HepG2 (cell line): ENCODE measurements at regions not wholly inside any gene's neighbourhood (a gene's known extent, or its start where the extent isn't known, plus 50 kb on each side); places are given as distances from the start of the nearest gene placed in this dataset.

ENCODE experiments used
- ATAC-seq: fragments of 200-7000 bp; cut with Tn5 transposase; 3 replicates; pipeline ENCODE4 v1.9.1; 2020; ENCODE audit warnings: mild to moderate bottlenecking, moderate library complexity
- BruUV-seq: library from RNA; stranded (reverse); fragments of 400-500 nt; replicated peaks from 2 replicates; lab custom pipeline; 2021; lab: Mats Ljungman, UMichigan
- CTCF ChIA-PET: fragments of 300-600 bp; formaldehyde crosslinking; extraction: SDS; loops from one replicate; lab custom pipeline; 2021; ENCODE audit warnings: low total read pairs, inconsistent platforms, low intra/inter-chr PET ratio; lab: Yijun Ruan, JAX
- POLR2A ChIA-PET: fragments of 350-600 bp; sonication (Branson Sonifier 250); formaldehyde crosslinking; loops from one replicate; lab custom pipeline; 2020; ENCODE audit warnings: antibody characterized with exemption, inconsistent platforms; lab: Yijun Ruan, JAX
- DNase-seq: peaks from one replicate; pipeline ENCODE4 v3.0.0-alpha.2; 2015; ENCODE audit warnings: low spot score
- FAIRE-seq: peaks from 3 replicates; lab custom pipeline; 2011; peaks lifted over from hg19 to GRCh38; lab: Jason Lieb, UNC
- H2AFZ ChIP-seq: one replicate; pipeline ENCODE4 v1.6.1; 2011; ENCODE audit warnings: low read length, inconsistent platforms
- H3K27ac ChIP-seq: fragments of 300-600 bp; 3 replicates; pipeline ENCODE4 v1.8.0; 2011; ENCODE audit warnings: mixed run types, mild to moderate bottlenecking, mixed read lengths, low read length, inconsistent platforms; ENCODE audit not compliant: insufficient read depth; ENCODE audit errors: extremely low read length
- H3K27me3 ChIP-seq, 2 experiments: fragments of 200-600 bp in 1 of 2; 2 replicates in 1 of 2; 3 replicates in 1 of 2; pipeline versions ENCODE4 v1.6.0 to v1.8.0; 2011; ENCODE audit warnings: low read length in 2 of 2, mild to moderate bottlenecking in 2 of 2, moderate library complexity in 2 of 2, inconsistent platforms in 1 of 2; ENCODE audit not compliant: insufficient read depth in 2 of 2, control insufficient read depth in 1 of 2
- H3K36me3 ChIP-seq, 2 experiments: fragments of 200-600 bp in 1 of 2; replicated peaks in 1 of 2; 2 replicates in 1 of 2; 3 replicates in 1 of 2; pipeline versions ENCODE4 v1.5.1 to v1.8.0; 2011; ENCODE audit warnings: low read length in 2 of 2, inconsistent platforms in 1 of 2; ENCODE audit not compliant: insufficient read depth in 2 of 2, control insufficient read depth in 1 of 2
- H3K4me1 ChIP-seq: 2 replicates; pipeline ENCODE4 v1.5.1; 2012; ENCODE audit warnings: low read length, inconsistent platforms; ENCODE audit not compliant: insufficient read depth
- H3K4me2 ChIP-seq: 2 replicates; pipeline ENCODE4 v1.6.0; 2011; ENCODE audit warnings: low read depth, low read length, inconsistent platforms
- H3K4me3 ChIP-seq, 3 experiments: fragments of 200-600 bp in 1 of 3; sonication (generic), shearing (Covaris generic) in 1 of 3; replicated peaks in 1 of 3; 2 replicates each; pipeline ENCODE4 v1.5.1; 2011 to 2016; ENCODE audit warnings: low read length in 3 of 3, inconsistent platforms in 2 of 3, low read depth in 2 of 3, mild to moderate bottlenecking in 2 of 3, control low read depth in 1 of 3, mixed read lengths in 1 of 3; ENCODE audit not compliant: insufficient read depth in 1 of 3
- H3K79me2 ChIP-seq: one replicate; pipeline ENCODE4 v1.6.1; 2011; ENCODE audit warnings: low read length, inconsistent platforms; ENCODE audit not compliant: insufficient read depth
- H3K9ac ChIP-seq: 2 replicates; pipeline ENCODE4 v1.6.0; 2011; ENCODE audit warnings: mild to moderate bottlenecking, low read depth, low read length, inconsistent platforms; ENCODE audit not compliant: insufficient read depth
- H3K9me3 ChIP-seq: 2 replicates; pipeline ENCODE4 v1.5.1; 2012; ENCODE audit warnings: mild to moderate bottlenecking, low read length
- H4K20me1 ChIP-seq: 2 replicates; pipeline ENCODE4 v1.6.0; 2011; ENCODE audit warnings: inconsistent platforms, mild to moderate bottlenecking, low read length, moderate library complexity; ENCODE audit not compliant: insufficient read depth
- HINFP ChIP-seq: sonication (generic); formaldehyde crosslinking; IDR thresholded peaks from 2 replicates; pipeline ENCODE4 v1.4.0; 2020; ENCODE audit warnings: low read depth, mild to moderate bottlenecking, missing genetic modification reagents
- KLF11 ChIP-seq: IDR thresholded peaks from 2 replicates; pipeline ENCODE4 v1.6.1; 2016; ENCODE audit warnings: missing compliant biosample characterization
- NFIB ChIP-seq: sonication (generic); formaldehyde crosslinking; IDR thresholded peaks from 2 replicates; pipeline ENCODE4 v1.9.0; 2021; ENCODE audit warnings: missing genetic modification reagents, mild to moderate bottlenecking, borderline replicate concordance
- PHF8 ChIP-seq: sonication (generic); formaldehyde crosslinking; IDR thresholded peaks from 2 replicates; pipeline ENCODE4 v1.5.0; 2020; ENCODE audit warnings: missing genetic modification reagents
- ZBTB33 ChIP-seq: sonication (generic); formaldehyde crosslinking; IDR thresholded peaks from 2 replicates; pipeline ENCODE4 v1.4.0; 2020; ENCODE audit warnings: missing genetic modification reagents
- ZNF235 ChIP-seq: sonication (generic); formaldehyde crosslinking; IDR thresholded peaks from 2 replicates; pipeline ENCODE4 v1.8.1; 2023; ENCODE audit warnings: mild to moderate bottlenecking, missing genetic modification reagents, borderline replicate concordance
- ZNF281 ChIP-seq: sonication (generic); formaldehyde crosslinking; IDR thresholded peaks from 2 replicates; pipeline ENCODE4 v1.4.0; 2020; ENCODE audit warnings: missing genetic modification reagents, borderline replicate concordance
- ZNF446 ChIP-seq: sonication (generic); formaldehyde crosslinking; IDR thresholded peaks from 2 replicates; pipeline ENCODE4 v1.5.0; 2020; ENCODE audit warnings: mild to moderate bottlenecking, missing genetic modification reagents
- ZNF614 ChIP-seq: IDR thresholded peaks from 2 replicates; pipeline ENCODE4 v1.6.1; 2018; ENCODE audit warnings: missing biosample characterization, missing genetic modification reagents, inconsistent platforms, borderline replicate concordance
- ZNF720 ChIP-seq: sonication (generic); formaldehyde crosslinking; IDR thresholded peaks from 2 replicates; pipeline ENCODE4 v1.4.0; 2020; ENCODE audit warnings: missing genetic modification reagents
- ZNF839 ChIP-seq: sonication (generic); formaldehyde crosslinking; IDR thresholded peaks from 2 replicates; pipeline ENCODE4 v1.4.0; 2020; ENCODE audit warnings: missing genetic modification reagents, mild to moderate bottlenecking, borderline replicate concordance
- ZSCAN30 ChIP-seq: sonication (generic); formaldehyde crosslinking; IDR thresholded peaks from 2 replicates; pipeline ENCODE4 v1.5.0; 2020; ENCODE audit warnings: mild to moderate bottlenecking, missing genetic modification reagents
- WGBS: methylation state at CpG from one replicate; pipeline ENCODE4 v1.1.6; 2017; ENCODE audit warnings: low lambda C conversion rate; 5-methylcytosine and 5-hydroxymethylcytosine counted together
- in situ Hi-C: cut with HindIII; loops from 2 replicates; pipeline ENCODE4 v1.10.0; 2017; ENCODE audit warnings: low pct_unique_long_range_greater_than_20kb; ENCODE audit not compliant: extremely low pct_ligation_motif_present
- intact Hi-C: fragments of 100-400 bp; cut with micrococcal nuclease; formaldehyde crosslinking; loops from one replicate; pipeline ENCODE4 v1.10.0; 2022; ENCODE audit not compliant: unreplicated experiment

- DNase-seq: no peak
- Histone ChIP-seq H3K4me1 (no peaks in the 10 kb centered on the region), H3K27me3 (no peaks in the 10 kb centered on the region), H2AFZ (no peak overlapping the region), H3K9me3 (peaks cover 16% of the 10 kb centered on the region), H3K36me3 (no peaks in the 10 kb centered on the region), H3K4me2 (no peak overlapping the region), H4K20me1 (no peaks in the 10 kb centered on the region), H3K27ac (no peak overlapping the region), H3K9ac (no peak overlapping the region), H3K79me2 (no peaks in the 10 kb centered on the region), H3K4me3 (no peak overlapping the region)
- WGBS: 0% methylated on average over 2 of the region's 2 CpGs
- in situ Hi-C loops (no loop called here), intact Hi-C loops (no loop called here)
- ChIA-PET POLR2A (no interaction called here), CTCF (no interaction called here)
- TF ChIP-seq PHF8 (no peak), ZNF281 (CRISPR knock-in tag) (no peak), ZNF614 (no peak), ZNF235 (CRISPR knock-in tag) (no peak), ZSCAN30 (no peak), KLF11 (CRISPR knock-in tag) (no peak), ZNF839 (CRISPR knock-in tag) (no peak), ZNF446 (CRISPR knock-in tag) (no peak), ZBTB33 (CRISPR knock-in tag) (no peak), ZNF720 (CRISPR knock-in tag) (no peak), HINFP (CRISPR knock-in tag) (no peak), NFIB (CRISPR knock-in tag) (no peak)
- no peak for ATAC-seq
- BruUV-seq: no TSS peak
- no peak for FAIRE-seq
These were observed 536.9 kb upstream of the LMO3 start for GRCh38 chr12:17142856-17143255.
